ENCODE measurements at regions not wholly inside any gene's neighbourhood (a gene's known extent, or its start where the extent isn't known, plus 50 kb on each side); places are given as distances from the start of the nearest gene placed in this dataset.

DNA sequence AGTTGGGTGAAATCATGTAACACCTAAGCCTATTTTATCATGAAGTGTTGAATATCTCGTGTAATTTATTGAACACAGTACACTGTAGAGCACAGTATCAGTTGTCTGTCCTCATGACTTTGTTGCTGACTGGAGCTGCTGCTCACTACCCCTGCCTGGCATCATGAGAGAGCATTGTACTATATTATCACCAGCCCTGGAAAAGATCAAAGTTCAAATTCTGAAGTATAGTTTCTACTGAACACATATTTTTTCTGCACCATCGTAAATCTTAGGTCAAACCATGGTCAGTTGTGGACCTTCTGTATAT is 169.3 kb upstream of the RAI14 start:
- no peak for DNase-seq

- DNase-seq, result no peak
These were observed 168.8 kb upstream of the RAI14 start for GRCh38 chr5:34487159-34487879.

DNA sequence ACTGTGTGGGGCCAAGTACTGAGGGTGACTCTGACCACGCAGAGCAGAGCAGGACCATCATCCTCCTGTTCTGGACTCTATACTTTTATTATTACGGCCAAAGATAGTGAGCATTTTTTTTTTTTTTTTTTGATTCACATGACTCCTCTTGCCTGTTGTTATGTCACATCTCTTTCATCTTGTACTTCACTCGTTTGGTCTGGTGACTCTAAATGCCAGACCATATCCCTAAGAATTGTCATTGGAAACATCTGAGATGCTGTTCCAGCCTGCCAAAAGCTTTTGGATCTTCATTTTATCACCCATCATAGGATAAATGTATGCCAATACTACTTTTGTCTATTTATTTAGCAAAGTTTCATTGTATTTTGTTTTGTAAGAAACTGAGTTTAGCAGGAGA is 168.2 kb upstream of the RAI14 start:
- DNase-seq, result no peak

- DNase-seq, result no peak
These were observed 167.1 kb upstream of the RAI14 start for GRCh38 chr5:34488984-34489383.

DNA sequence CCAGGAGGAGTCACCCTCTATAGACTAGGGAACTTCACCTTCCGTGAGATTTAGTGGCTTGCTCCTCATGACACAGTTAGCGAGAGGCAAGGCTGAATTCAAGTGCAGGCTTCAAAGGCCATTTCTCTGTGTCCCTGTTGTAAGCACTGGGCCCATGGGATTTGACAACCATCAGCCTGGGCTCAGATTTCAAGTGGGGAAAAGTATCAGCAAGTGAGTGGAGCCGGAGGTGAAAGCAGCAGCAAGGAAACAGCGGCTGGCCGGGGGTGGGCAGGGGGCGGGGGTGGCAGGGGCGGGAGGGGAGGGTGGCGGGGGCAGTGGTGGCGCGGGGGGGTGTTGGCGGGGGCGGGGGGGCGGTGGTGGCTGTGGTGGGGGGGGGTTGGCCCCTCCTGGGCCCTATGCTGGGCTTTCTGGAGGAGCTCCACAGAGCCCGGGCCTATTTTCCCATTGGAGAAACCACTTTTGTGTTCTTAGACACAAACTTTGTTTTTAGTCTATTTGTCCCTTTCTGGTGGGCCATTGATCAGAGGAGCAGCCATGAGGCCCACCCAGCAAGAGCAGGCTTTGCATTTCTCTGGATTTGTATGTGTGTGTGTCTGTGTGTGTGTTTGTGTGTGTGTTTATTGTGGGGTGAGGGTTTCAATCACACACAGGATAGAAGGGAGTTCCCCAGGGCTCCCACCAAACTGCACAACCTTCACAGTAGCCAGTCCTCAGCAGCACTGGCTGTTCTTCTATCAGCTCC is 165.4 kb upstream of the RAI14 start:
- peak; percentile 50 for DNase-seq

- no peak for DNase-seq
These were observed 164.9 kb upstream of the RAI14 start for GRCh38 chr5:34491251-34491620.

DNA sequence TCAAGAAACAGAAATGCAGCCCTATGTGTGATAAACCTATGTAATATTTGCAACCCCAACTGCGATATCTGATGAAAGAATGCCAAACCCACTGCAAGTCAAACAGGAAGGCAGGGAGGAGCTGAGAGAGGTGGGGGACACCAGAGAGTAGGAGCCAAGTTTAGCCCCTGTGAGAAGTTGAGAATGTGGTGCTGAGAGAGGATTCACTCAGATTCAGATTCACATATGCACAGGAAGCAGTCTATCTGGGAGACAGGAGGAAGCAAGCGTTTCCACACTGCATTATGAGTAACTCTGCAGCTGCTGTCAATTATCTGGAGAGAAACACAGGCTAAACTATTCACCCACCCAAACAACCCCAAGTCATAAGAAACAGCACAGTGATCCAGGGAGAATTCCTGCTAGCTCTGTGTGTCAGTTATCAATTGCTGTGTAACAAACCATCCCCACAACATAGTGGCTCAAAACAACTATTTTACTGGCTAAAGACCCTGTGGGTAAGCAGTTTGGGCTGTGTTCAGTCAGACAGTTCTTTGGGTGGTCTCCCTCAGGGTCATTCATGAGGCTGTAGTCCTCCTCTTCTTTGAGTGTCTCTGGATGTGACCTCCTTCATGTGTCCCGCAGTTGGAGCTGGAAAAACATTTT is 161.9 kb upstream of the RAI14 start:
- no peak for DNase-seq

DNA sequence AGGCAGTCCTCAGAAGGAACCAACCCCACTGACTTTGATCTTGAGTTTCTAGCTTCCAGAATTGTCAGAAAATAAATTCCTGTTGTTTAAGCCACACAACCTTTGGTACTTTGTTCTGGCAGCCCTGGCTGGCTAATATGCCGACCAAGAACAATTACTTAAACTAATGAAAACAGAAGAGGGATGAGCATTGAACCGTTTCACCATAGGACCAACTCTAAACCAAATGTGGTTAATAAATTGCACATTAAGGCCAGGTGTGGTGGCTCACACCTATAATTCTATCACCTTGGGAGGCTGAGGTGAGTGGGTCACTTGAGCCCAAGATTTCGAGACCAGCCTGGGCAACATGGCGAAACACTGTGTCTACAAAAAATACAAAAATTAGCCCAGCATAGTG is 160.9 kb upstream of the RAI14 start:
- no peak for DNase-seq

DNA sequence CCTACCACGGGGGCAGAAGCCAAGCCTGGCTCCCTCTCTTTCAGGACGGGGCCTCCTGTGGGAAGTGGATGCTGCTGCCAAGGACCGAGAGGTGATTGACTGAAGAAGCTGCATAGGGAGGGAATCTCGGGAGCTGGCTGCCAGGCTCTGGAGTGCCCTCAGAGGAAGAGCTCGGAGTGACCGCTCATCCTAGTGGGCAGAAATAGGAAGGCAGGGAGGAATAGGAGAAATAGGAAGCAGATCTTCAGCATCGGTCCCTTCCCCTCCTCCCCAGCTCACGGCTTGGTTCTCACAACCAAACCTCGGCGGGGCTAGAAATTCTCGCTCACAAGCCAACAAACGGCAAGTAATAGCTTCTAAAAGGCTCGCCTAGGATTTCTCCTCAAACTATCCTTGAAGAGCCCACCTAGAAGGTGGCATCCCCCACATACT is 159.9 kb upstream of the RAI14 start:
- DNase-seq, result peak; percentile 37

DNA sequence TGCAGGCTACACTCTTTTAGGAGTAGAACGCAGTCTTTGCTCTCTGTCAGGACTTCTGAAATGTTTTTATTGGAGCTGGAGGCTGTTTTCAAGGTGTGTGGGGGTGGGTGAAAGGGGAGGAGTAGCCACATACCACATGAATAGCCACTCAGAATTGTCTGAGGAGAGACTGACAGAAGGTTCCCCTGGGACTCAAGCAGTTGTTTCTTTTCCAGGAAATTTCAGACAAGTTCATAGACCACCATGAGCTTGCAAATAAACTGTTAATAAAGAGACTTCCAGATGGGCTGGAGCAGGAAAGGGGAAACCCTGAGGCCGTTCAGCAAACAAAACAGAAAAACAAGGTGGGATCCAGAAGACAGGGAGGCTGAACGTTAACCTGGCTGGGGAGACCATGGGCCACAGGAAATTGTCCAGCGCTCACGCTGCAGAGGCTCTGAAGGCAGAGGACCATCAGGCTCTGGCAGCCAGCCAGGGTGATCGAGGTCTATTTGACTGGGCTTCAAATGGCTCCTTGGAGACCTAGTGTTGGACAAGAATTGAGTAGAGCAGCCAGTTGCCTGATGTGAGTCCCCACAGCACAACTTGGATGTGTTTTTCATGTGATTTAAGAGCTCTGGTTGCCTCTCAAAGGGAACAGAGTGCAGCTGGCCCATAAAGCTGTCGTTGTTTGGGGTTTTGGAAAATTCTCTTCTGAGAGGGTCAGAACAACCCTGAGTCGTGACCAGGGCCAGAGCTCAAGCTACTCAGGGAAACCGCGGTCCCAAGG is 159.2 kb upstream of the RAI14 start:
- DNase-seq, result peak; percentile 94

- no peak for DNase-seq
These were observed 158.7 kb upstream of the RAI14 start for GRCh38 chr5:34497470-34497808.

DNA sequence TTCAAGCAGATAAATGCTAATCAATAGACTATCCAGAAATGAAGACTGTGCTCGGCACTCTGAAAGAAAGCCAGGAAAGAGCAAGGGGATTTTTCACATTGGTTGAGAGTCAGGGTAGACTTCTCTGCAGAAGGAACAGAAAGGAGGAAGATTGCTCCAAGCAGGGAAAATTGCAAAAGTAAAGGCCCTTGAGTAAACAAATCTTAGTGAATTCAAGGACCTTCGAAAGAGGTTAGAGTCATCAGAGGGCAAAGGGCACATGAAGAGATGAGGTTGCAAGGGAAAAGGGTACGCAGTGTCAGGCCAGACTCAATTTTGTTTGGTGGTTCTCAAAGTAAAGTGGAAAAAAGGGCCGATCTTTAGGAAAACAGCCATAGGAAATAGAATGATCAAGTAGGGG is 157.6 kb upstream of the RAI14 start:
- DNase-seq, result no peak

DNA sequence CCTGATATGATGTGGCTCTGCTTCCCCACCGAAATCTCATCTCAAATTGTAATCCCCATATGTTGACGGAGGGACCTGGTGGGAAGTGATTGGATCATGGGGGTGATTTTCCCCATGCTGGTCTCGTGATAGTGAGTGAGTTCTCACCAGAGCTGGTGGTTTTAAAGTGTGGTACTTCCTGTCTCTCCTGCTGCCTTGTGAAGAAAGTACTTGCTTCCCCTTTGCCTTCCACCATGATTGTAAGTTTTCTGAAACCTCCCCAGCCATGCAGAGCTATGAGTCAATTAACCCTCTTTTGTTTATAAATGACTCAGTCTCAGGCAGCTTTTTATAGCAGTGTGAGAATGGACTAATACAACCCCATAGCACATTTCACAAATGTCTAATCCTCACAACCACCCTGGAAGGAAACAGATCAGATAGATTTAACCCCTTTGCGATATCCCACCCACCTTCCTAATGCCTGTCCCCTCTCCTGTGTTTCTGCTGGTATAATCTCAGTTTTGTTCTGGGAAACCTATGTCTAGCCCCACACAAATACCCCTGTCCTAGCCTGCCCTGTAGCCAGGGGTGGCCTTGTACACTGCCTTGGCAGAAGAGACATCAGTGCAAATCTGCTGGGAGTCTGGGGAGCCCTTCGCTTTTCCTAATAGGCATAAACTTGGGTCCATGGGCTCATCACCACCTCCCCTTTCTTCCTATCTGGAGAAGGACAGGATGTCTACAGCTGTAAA is 157.0 kb upstream of the RAI14 start:
- DNase-seq, result no peak

DNA sequence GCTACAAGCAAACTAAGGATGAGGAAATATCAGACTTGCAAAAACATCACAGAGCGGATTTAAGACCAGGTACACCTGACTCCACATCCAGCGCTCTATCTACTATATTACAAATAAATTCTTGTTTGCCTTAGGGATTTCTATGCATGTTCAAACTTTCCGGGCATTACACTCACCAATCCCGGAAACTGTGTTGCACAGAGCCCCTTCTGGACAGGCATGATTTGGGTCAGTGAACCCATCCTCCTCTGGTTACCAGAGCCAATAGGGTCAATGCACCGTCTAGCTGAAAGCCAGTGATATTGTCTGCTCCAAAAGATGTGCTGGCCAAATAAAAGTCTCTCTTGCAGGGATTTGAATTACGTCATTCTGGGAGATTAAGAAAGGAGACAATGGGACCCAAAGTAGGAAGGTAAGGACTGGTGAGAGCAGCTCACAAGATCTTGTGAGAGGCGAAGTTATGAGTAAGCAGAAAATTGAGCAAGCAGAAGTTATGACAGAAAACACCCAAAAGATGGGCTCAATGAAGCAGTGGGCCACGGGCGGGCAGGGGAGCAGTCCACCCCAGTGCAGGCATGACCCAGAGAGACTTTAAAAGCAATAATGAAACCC is 155.8 kb upstream of the RAI14 start:
- DNase-seq, result no peak

DNA sequence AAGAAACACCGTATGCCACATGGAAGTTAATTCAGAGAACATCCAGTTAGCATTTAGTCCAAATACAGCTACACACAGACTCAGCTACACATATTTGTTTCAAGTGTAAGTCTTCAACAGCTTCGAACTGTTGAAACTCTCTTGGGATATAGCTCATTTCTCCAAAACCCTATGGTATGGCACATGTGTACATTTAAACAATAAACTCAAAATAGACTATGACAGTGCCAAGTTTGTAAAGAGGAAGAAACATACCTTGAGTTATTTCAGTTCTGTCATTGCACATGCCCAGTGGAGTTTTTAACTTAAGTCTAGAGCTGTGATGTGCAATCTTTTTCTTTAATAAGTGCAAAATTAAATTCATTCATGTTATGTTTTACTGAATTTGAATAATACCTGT is 155.1 kb upstream of the RAI14 start:
- no peak for DNase-seq

GRCh38 chr5:34501840-34502239 is 154.3 kb upstream of the RAI14 start:
- DNase-seq, result no peak

GRCh38 chr5:34502581-34502980 is 153.5 kb upstream of the RAI14 start:
- DNase-seq, result no peak

DNA sequence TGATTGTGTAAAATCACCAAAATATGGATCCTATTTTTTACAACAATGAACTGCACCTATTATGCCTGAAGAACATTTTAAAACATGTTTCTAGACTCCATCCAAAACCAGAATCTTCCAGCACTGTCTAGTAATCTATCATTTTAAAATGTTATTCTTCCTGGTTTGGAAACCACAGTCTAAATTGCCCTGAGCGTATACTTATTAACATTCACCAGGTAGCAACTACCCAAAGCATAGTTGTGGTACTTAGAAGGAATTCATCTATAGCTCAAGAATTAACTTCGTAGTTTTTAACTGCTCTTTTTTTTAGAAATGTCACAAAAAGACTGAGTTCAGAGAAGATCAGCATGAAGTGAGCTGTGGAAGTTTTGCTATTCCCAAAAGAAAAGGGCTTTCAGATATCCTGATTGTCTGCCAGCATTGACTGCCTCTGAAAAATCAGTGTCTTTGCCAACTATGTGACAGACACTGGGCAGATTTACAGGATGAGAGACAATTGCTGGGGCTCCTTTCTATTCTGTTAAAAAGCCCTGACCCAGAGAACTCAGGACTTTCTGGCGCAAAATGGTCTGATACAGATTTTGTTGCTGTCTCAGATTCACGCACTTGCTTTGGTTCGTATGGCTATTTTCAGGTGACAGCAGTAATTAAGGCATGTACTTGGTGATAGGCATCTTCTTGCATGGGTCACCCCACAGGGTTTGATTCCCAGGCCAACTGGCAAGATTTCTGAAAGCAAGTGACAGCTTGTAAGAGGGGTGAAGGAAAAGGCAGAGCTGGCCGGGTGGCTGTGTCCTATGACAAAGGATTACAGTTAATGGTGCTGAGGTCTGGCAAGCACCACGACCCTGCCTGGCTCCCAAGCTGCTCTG is 152.5 kb upstream of the RAI14 start:
- peak; percentile 66 for DNase-seq

DNA sequence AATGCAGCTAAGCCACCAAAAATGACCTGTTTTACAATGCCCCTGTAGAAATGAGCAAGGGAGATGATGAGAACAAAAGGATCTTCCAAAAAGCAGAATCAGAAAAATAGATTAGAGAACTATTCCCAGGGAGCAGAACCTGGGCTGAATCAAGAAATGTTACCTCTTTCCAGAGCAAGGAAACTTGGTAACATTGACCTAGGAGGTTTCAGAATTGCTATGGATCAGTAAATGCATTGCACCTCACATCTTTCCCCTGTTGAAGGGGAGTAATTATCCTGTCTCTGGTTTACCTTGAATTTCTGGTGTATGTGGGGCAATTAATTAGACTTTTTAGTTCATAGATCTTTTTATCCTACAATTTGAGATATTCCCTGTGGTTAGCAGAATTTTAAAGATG is 151.2 kb upstream of the RAI14 start:
- DNase-seq, result no peak

DNA sequence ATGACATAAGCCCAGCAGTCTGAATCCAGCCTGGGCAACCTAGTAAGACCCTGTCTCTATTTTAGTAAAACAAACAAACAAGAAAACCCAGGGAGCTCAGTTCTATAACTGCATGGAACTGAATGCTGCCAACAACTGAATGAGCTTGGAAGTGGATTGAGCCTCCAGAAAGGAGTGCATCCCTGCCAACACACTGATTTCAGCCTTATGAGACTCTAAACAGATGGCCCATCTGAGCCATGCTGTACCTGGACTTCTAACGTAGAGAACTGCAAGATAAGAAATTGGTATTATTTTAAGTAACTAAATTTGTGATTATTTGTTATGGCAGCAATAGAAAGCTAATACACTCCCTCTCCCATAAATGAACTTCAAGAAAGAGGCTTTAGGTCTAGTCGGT is 150.4 kb upstream of the RAI14 start:
- no peak for DNase-seq

DNA sequence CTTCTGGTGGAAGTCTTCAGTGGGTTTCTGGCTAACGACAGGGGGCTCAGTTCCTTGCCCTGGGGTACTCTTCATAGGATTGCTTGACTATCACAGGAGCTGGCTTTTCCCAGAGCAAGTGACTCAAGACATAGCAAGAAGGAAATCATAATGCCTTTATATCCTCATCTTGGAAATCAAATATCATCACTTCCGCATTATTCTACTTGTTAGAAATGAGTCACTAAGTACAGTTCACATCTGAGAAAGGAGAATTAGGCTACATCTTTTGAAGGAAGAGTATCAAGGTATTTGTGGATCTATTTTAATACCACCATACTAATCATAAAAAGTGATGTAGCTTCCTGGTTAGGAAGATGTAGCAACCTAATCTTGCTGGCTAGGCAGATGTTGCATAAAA is 148.2 kb upstream of the RAI14 start:
- DNase-seq, result no peak

All from tongue (tissue), 1 donor.